ENCODE measurements at regions not wholly inside any gene's neighbourhood (a gene's known extent, or its start where the extent isn't known, plus 50 kb on each side); places are given as distances from the start of the nearest gene placed in this dataset.

DNA sequence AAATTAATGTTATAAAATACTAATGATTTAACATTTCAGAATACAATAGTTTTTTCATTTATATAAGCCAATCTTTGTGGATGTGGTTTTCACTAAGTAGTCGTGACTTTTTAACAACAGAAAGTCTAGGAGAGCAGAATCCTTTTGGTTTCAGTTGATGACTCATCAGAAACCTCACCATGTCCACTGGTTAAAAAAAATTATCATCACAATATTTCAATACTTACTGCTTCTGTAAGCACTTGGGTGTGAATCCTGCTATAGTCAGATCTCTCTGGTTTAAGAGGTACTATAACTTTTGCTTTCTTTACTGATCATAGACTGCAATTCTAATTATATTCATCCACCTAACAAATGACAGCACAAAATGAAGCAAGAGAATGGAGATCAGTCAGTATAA lies 77.2 kb downstream of the MRPS30 start:
- TF ChIP-seq, protein P1, sequence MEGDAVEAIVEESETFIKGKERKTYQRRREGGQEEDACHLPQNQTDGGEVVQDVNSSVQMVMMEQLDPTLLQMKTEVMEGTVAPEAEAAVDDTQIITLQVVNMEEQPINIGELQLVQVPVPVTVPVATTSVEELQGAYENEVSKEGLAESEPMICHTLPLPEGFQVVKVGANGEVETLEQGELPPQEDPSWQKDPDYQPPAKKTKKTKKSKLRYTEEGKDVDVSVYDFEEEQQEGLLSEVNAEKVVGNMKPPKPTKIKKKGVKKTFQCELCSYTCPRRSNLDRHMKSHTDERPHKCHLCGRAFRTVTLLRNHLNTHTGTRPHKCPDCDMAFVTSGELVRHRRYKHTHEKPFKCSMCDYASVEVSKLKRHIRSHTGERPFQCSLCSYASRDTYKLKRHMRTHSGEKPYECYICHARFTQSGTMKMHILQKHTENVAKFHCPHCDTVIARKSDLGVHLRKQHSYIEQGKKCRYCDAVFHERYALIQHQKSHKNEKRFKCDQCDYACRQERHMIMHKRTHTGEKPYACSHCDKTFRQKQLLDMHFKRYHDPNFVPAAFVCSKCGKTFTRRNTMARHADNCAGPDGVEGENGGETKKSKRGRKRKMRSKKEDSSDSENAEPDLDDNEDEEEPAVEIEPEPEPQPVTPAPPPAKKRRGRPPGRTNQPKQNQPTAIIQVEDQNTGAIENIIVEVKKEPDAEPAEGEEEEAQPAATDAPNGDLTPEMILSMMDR (IDR thresholded peaks at IDR 0.05; ENCODE audit: insufficient read depth, low read length), result no peak
- TF ChIP-seq POLR2AphosphoS5 (IDR thresholded peaks at IDR 0.05; ENCODE audit: low read depth) (no peak), SPI1 (IDR thresholded peaks at IDR 0.05; ENCODE audit: borderline replicate concordance, low read depth) (no peak), GABPA (IDR thresholded peaks at IDR 0.05; ENCODE audit: low read depth) (no peak)
- TF ChIP-seq, protein P2, sequence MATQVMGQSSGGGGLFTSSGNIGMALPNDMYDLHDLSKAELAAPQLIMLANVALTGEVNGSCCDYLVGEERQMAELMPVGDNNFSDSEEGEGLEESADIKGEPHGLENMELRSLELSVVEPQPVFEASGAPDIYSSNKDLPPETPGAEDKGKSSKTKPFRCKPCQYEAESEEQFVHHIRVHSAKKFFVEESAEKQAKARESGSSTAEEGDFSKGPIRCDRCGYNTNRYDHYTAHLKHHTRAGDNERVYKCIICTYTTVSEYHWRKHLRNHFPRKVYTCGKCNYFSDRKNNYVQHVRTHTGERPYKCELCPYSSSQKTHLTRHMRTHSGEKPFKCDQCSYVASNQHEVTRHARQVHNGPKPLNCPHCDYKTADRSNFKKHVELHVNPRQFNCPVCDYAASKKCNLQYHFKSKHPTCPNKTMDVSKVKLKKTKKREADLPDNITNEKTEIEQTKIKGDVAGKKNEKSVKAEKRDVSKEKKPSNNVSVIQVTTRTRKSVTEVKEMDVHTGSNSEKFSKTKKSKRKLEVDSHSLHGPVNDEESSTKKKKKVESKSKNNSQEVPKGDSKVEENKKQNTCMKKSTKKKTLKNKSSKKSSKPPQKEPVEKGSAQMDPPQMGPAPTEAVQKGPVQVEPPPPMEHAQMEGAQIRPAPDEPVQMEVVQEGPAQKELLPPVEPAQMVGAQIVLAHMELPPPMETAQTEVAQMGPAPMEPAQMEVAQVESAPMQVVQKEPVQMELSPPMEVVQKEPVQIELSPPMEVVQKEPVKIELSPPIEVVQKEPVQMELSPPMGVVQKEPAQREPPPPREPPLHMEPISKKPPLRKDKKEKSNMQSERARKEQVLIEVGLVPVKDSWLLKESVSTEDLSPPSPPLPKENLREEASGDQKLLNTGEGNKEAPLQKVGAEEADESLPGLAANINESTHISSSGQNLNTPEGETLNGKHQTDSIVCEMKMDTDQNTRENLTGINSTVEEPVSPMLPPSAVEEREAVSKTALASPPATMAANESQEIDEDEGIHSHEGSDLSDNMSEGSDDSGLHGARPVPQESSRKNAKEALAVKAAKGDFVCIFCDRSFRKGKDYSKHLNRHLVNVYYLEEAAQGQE (IDR thresholded peaks at IDR 0.05; ENCODE audit: insufficient replicate concordance, low read depth), result no peak

All from HL-60 (cell line).